GM12865 (cell line): ENCODE measurements at regions not wholly inside any gene's neighbourhood (a gene's known extent, or its start where the extent isn't known, plus 50 kb on each side); places are given as distances from the start of the nearest gene placed in this dataset.

Source experiments
- DNase-seq: peaks from one replicate; pipeline ENCODE4 v3.0.0; 2010; ENCODE audit warnings: low read depth
- H3K4me3 ChIP-seq: 2 replicates; pipeline ENCODE4 v1.5.1; 2011; ENCODE audit warnings: mild to moderate bottlenecking, low read depth, low read length, control low read depth
- CTCF ChIP-seq: IDR thresholded peaks from 2 replicates; pipeline ENCODE4 v1.5.1; 2011; ENCODE audit warnings: low read length, control low read depth, low read depth, inconsistent platforms; ENCODE audit not compliant: insufficient read depth; ENCODE audit errors: missing control alignments

- DNase-seq, result peak; percentile 50
- no peak for TF ChIP-seq CTCF
- no peak overlapping the region for H3K4me3 ChIP-seq
These were observed 125.9 kb downstream of the RHOU start for GRCh38 chr1:228860911-228861831.

GRCh38 chr1:228861832-228862180 lies 126.5 kb downstream of the RHOU start:
- TF ChIP-seq CTCF, result no peak
- H3K4me3 ChIP-seq, result no peak overlapping the region
- DNase-seq, result no peak

- no peak for DNase-seq
- no peak overlapping the region for H3K4me3 ChIP-seq
- no peak for TF ChIP-seq CTCF
These were observed 127.5 kb downstream of the RHOU start for GRCh38 chr1:228862542-228863505.

DNA sequence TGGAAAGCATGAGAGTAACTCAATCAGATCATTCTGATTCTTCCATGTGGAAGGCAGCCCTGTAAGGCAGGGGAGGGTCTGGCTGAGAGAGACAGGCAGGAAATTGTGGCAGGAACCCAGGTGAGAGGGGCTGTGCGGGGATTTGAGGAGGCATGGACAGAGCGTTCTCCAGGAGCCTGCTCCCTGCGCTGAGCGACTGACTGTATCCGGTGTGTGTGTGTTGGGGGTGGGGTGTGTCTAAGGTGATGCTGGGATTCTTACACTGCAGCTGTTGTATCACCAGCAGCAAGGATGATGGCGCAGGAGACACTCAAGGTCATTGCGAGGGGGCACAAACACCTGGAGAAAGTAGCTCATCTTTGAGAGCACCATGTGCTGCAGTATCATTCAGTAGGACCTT lies 128.5 kb downstream of the RHOU start:
- no peak overlapping the region for H3K4me3 ChIP-seq
- TF ChIP-seq CTCF, result no peak
- no peak for DNase-seq

GRCh38 chr1:228865627-228866330 lies 130.5 kb downstream of the RHOU start:
- no peak overlapping the region for H3K4me3 ChIP-seq
- no peak for DNase-seq
- TF ChIP-seq CTCF, result no peak

DNA sequence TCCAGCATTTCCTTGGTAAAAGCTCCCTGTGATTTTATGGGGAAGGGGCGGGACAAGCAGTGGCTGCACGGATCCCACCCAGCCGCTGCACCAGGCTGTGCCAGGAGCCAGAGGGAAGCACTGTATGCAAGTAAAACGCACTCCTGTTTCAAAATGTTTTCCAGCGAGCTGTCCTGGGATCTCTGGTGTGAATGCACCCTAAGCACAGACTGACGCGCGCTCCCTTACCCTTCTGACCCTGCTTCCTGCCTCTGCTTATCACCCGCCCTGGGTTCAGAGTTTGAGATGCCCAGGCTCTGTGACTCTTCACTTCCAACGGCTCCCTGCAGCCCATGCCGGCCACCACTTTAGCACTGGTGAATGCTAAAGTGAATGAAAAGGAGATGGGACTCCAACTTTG lies 131.2 kb downstream of the RHOU start:
- DNase-seq, result no peak
- H3K4me3 ChIP-seq, result no peak overlapping the region
- no peak for TF ChIP-seq CTCF
